NCI-H460 (cell line): ENCODE measurements at regions not wholly inside any gene's neighbourhood (a gene's known extent, or its start where the extent isn't known, plus 50 kb on each side); places are given as distances from the start of the nearest gene placed in this dataset.

Source experiments
- DNase-seq: peaks from one replicate; pipeline ENCODE4 v3.0.0-alpha.2; 2016; ENCODE audit warnings: low read depth; ENCODE audit errors: extremely low read depth

GRCh38 chr9:2557693-2558092, 63.9 kb upstream of the VLDLR start:
- no peak for DNase-seq

GRCh38 chr9:2559192-2560152, 62.1 kb upstream of the VLDLR start:
- DNase-seq = no peak

GRCh38 chr9:2560180-2560579, 61.4 kb upstream of the VLDLR start:
- no peak for DNase-seq

GRCh38 chr9:2565676-2566340, 55.8 kb upstream of the VLDLR start:
- no peak for DNase-seq

- no peak for DNase-seq
Measured at GRCh38 chr9:2567922-2568321, 53.7 kb upstream of the VLDLR start.

GRCh38 chr9:2568689-2569088, 52.9 kb upstream of the VLDLR start:
- no peak for DNase-seq

GRCh38 chr9:2570615-2571479, 50.7 kb upstream of the VLDLR start:
- DNase-seq = peak; percentile 62
